Activated B cell treated with CpG ODN at 0.5 μM for 24 hours (primary cell): ENCODE measurements at regions not wholly inside any gene's neighbourhood (a gene's known extent, or its start where the extent isn't known, plus 50 kb on each side); places are given as distances from the start of the nearest gene placed in this dataset.

Experiments used
- ATAC-seq: fragments of 200-7000 bp; cut with Tn5 transposase; one replicate; pipeline ENCODE4 v1.10.0; 2021; ENCODE audit warnings: low read depth, mild to moderate bottlenecking, moderate library complexity
- CTCF ChIA-PET: fragments of 350-600 bp; sonication (Branson Sonifier 250); formaldehyde crosslinking; loops from one replicate; lab custom pipeline; 2021; ENCODE audit warnings: antibody characterized with exemption; lab: Charles Lee
- POLR2A ChIA-PET: fragments of 350-600 bp; sonication (Branson Sonifier 250); formaldehyde crosslinking; loops from one replicate; lab custom pipeline; 2021; ENCODE audit warnings: antibody characterized with exemption; lab: Charles Lee
- DNase-seq: peaks from one replicate; pipeline ENCODE4 v3.0.0; 2022
- H3K27ac Mint-ChIP-seq: one replicate; pipeline ENCODE4 v1.8.0; 2020; ENCODE audit warnings: mixed read lengths
- H3K27me3 Mint-ChIP-seq: one replicate; pipeline ENCODE4 v1.8.0; 2021; ENCODE audit warnings: mixed read lengths
- H3K36me3 Mint-ChIP-seq: one replicate; pipeline ENCODE4 v1.8.0; 2021; ENCODE audit warnings: low read depth, mixed read lengths
- H3K4me1 Mint-ChIP-seq: one replicate; pipeline ENCODE4 v1.8.0; 2021; ENCODE audit warnings: mixed read lengths
- H3K4me3 Mint-ChIP-seq: one replicate; pipeline ENCODE4 v1.8.0; 2020; ENCODE audit warnings: mild to moderate bottlenecking, mixed read lengths
- H3K9me3 Mint-ChIP-seq: one replicate; pipeline ENCODE4 v1.8.0; 2020; ENCODE audit warnings: mixed read lengths
- CTCF ChIP-seq: fragments of 200-600 bp; IDR thresholded peaks from one replicate; pipeline ENCODE4 v1.8.0; 2022; ENCODE audit warnings: antibody characterized with exemption, mild to moderate bottlenecking
- intact Hi-C: fragments of 100-400 bp; cut with micrococcal nuclease; formaldehyde crosslinking; loops from one replicate; pipeline ENCODE4 v1.15.1; 2024

DNA sequence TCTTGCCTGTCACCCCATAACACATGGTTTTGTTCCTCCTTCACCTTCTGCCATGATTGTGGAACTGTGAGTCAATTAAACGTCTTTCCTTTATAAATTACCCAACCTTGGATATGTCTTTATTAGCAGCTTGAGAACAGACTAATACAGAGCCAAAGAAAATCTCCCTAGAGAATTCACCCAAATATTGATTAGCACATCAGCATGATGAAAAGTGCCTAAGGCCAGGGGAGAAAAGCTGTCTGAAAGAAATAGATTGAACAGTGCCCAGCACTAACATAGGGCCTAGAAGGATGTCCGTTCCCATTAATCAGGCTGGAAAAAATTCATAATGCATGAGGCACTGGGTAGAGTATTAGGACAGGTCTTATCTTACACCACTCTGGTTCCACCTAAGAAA lies 111.9 kb upstream of the CALN1 start:
- Mint-ChIP-seq H3K4me1 (no peaks in the 10 kb centered on the region), H3K36me3 (no peaks in the 10 kb centered on the region), H3K9me3 (peaks cover 2% of the 10 kb centered on the region), H3K27ac (no peak overlapping the region), H3K4me3 (no peak overlapping the region), H3K27me3 (no peaks in the 10 kb centered on the region)
- CTCF ChIA-PET = no interaction called here
- intact Hi-C loops = no loop called here
- ATAC-seq = no peak
- TF ChIP-seq CTCF = no peak
- DNase-seq = no peak
- POLR2A ChIA-PET = no interaction called here

GRCh38 chr7:72504061-72504706 lies 92.0 kb upstream of the CALN1 start:
- no peaks in the 10 kb centered on the region for H3K9me3 Mint-ChIP-seq
- intact Hi-C loops = no loop called here
- peaks cover 3% of the 10 kb centered on the region for H3K27me3 Mint-ChIP-seq
- no peak for ATAC-seq
- no peak for DNase-seq
- TF ChIP-seq CTCF = no peak
- ChIA-PET CTCF (interaction anchor here (1.1 kb wide), 1 partner anchor 10 kb away, joined by 3 read pairs; no protein-coding TSS in a partner anchor), POLR2A (no interaction called here)
- H3K4me1 Mint-ChIP-seq = no peaks in the 10 kb centered on the region
- no peak overlapping the region for H3K4me3 Mint-ChIP-seq
- no peaks in the 10 kb centered on the region for H3K36me3 Mint-ChIP-seq
- H3K27ac Mint-ChIP-seq = no peak overlapping the region

DNA sequence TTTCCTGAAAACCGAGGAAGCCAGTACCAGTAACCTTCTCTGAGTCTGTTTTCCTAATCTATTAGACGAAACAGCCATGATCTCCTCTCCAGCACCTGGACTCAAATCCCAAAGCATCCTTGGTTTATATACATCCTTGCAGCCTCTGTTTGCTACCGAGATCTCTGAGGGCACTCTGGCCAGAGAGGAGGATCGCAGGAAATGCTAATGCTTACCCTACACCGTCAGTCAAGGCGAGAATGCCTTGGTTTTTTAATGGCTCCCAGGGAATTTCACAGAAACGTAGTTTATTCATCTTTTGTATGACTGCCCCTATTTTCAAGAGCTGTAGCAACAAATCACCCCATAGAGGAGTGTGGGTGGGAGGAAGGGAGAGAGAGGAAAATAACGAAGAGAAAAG lies 91.5 kb upstream of the CALN1 start:
- CTCF ChIA-PET = interaction anchor here (1.1 kb wide), 1 partner anchor 9 kb away, joined by 3 read pairs; no protein-coding TSS in a partner anchor
- TF ChIP-seq CTCF = no peak
- intact Hi-C loops = no loop called here
- Mint-ChIP-seq H3K36me3 (no peaks in the 10 kb centered on the region), H3K9me3 (no peaks in the 10 kb centered on the region), H3K4me1 (no peaks in the 10 kb centered on the region), H3K4me3 (no peak overlapping the region), H3K27me3 (peaks cover 3% of the 10 kb centered on the region), H3K27ac (no peak overlapping the region)
- POLR2A ChIA-PET = no interaction called here
- ATAC-seq (no peak), DNase-seq (no peak)

DNA sequence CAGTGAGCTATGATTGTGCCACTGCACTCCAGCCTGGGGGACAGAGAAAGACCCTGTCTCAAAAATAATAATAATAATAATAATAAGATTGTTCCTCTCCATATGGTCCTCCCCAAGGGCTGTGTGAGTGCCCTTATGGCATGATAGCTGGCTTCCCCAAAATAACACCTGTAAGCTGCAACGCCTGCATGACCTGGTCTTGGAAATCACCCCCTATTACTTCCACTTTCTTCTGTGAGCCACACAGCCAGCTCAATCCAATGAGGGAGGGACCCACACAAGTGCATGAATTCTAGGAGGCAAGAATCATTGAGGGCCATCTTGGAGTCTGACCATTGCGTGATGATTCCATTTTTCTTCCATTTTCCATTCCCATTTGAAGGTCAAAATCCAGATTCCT lies 82.7 kb upstream of the CALN1 start:
- POLR2A ChIA-PET = no interaction called here
- DNase-seq (no peak), ATAC-seq (no peak)
- Mint-ChIP-seq H3K36me3 (no peaks in the 10 kb centered on the region), H3K27me3 (peaks cover 4% of the 10 kb centered on the region), H3K27ac (no peak overlapping the region), H3K4me1 (no peaks in the 10 kb centered on the region), H3K9me3 (peaks cover 7% of the 10 kb centered on the region), H3K4me3 (no peak overlapping the region)
- CTCF ChIA-PET = interaction anchor here (0.8 to 1.2 kb wide), 3 partner anchors 9 to 41 kb away, joined by 3 to 4 read pairs (median 3); no protein-coding TSS in a partner anchor
- no peak for TF ChIP-seq CTCF
- intact Hi-C loops = loop anchor here (10.0 kb wide), 1 partner anchor 1640 kb away; no protein-coding TSS in a partner anchor

DNA sequence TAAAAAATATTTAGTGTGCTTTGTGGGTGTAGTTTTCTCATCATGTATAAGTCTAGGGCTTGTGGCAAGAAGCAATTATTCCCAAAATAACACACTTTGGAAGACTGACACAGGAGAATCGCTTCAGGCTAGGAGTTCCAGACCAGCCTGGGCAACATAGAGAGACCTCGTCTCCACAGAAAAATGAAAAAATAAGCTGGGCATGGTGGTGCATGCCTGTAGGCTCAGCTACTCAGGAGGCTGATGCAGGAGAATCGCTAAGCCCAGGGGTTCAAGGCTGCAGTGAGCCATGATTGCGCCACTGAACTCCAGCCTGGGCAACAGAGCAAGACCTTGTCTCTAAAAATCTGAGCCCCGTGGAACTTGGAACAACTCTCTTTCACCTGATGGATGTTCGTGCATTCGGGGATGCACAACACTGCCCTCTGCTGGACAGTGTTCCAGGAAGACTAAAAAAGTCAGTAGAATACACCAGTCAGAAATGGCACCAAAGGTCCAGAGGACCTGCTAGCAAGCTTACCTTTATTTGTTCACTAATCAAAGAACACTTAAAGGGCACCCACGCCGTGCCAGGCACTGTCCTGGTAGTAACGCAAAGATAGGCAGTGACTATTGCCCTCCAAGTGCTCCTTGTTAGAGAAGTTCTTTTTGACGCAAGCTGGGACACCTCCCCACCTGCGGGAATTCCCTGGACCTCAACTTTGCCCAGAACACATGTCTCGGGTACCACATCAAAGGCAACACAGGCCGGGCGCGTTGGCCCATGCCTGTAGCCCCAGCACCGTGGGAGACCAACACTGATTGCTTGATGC lies 81.9 kb upstream of the CALN1 start:
- peaks cover 4% of the 10 kb centered on the region for H3K27me3 Mint-ChIP-seq
- no peaks in the 10 kb centered on the region for H3K36me3 Mint-ChIP-seq
- H3K9me3 Mint-ChIP-seq = peaks cover 7% of the 10 kb centered on the region
- no peak for TF ChIP-seq CTCF
- POLR2A ChIA-PET = no interaction called here
- intact Hi-C loops = loop anchor here (10.0 kb wide), 1 partner anchor 1639 kb away; no protein-coding TSS in a partner anchor
- DNase-seq (peak; percentile 18), ATAC-seq (no peak)
- no peak overlapping the region for H3K4me3 Mint-ChIP-seq
- no peaks in the 10 kb centered on the region for H3K4me1 Mint-ChIP-seq
- no peak overlapping the region for H3K27ac Mint-ChIP-seq
- CTCF ChIA-PET = interaction anchor here (0.8 to 1.2 kb wide), 3 partner anchors 10 to 41 kb away, joined by 3 to 4 read pairs (median 3); no protein-coding TSS in a partner anchor
